Middle frontal gyrus (tissue), 1 donor: ENCODE measurements at regions not wholly inside any gene's neighbourhood (a gene's known extent, or its start where the extent isn't known, plus 50 kb on each side); places are given as distances from the start of the nearest gene placed in this dataset.
"Not testable (repeated sequence)": the region's sequence is repeated elsewhere in the genome, so short reads cannot be mapped to it uniquely, and the experiment has no call there.

Source experiments
- DNase-seq: peaks from one replicate; pipeline ENCODE4 v3.0.0-alpha.2; 2015; ENCODE audit warnings: low spot score; ENCODE audit errors: extremely low spot score

GRCh38 chr6:12544821-12545565 lies 171.6 kb upstream of the PHACTR1 start:
- DNase-seq, result no peak

- DNase-seq, result no peak
Measured at GRCh38 chr6:12545619-12546409, 170.8 kb upstream of the PHACTR1 start.

- no peak for DNase-seq
Measured at GRCh38 chr6:12546410-12547002, 170.1 kb upstream of the PHACTR1 start.

DNA sequence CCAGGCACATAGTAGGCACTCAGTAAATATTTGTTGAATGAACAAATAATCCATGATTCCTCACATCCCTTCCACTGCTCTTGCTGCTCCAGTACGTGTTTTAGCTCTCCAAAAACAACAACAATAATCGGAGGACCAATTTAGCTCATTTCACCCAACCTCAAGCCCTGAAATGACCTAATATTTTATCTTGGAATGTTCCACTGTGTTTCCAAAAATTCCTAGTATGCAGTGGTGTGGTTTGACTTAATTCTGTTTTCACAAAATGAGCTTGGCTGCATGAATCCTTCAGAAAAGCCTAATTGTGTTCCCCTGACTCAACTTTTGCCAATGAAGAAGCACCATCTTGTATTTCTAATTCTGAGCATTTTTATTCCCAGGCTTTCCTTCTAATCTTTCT lies 168.0 kb upstream of the PHACTR1 start:
- no peak for DNase-seq

DNA sequence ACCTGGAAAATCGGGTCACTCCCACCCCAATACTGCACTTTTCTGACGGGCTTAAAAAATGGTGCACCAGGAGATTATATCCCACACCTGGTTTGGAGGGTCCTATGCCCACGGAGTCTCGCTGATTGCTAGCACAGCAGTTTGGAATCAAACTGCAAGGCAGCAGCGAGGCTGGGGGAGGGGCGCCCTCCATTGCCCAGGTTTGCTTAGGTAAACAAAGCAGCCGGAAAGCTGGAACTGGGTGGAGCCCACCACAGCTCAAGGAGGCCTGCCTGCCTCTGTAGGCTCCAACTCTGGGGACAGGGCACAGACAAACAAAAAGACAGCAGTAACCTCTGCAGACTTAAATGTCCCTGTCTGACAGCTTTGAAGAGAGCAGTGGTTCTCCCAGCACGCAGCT lies 167.1 kb upstream of the PHACTR1 start:
- DNase-seq, result not testable (repeated sequence)

DNA sequence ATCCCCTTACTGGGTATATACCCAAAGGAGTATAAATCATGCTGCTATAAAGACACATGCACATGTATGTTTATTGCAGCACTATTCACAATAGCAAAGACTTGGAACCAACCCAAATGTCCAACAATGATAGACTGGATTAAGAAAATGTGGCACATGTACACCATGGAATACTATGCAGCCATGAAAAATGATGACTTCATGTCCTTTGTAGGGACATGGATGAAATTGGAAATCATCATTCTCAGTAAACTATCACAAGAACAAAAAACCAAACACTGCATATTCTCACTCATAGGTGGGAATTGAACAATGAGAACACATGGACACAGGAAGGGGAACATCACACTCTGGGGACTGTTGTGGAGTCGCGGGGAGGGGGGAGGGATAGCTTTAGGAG lies 161.7 kb upstream of the PHACTR1 start:
- not testable (repeated sequence) for DNase-seq

DNA sequence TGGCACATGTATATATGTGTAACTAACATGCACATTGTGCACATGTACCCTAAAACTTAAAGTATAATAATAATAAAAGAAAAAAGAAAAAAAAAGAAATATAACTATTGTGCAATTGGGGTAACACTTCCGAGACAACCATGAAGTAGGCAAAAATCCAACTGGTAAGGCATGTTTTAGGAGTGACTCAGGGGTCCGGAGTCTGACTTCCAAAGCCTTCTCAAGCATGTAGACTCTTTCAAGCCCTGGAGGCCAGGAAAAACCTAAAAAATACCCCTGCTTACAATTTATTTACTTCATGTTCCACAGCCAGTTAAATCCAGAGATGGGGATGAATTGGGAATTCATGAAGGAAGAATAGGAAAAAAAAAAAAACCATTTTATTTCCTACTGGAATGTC lies 161.3 kb upstream of the PHACTR1 start:
- no peak for DNase-seq

DNA sequence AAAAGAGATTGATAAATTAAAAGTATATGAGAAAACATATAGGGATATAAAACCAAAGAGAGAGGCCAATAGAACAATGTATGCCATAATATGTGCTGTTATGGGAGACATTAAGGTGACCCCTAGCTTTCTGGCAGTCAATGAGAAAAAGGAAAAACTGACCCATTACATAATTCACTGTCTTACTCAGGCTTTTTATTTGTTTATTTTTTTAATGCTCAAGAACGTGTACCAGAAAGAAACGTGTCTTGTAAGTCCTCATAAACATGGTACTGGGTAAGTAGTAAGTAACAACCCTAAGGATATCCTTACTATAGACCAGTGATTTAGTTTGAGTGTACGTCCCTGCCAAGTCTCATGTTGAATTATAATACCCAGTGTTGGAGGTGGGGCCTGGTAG lies 160.8 kb upstream of the PHACTR1 start:
- no peak for DNase-seq

- DNase-seq, result no peak
Measured at GRCh38 chr6:12557765-12558164, 158.8 kb upstream of the PHACTR1 start.

DNA sequence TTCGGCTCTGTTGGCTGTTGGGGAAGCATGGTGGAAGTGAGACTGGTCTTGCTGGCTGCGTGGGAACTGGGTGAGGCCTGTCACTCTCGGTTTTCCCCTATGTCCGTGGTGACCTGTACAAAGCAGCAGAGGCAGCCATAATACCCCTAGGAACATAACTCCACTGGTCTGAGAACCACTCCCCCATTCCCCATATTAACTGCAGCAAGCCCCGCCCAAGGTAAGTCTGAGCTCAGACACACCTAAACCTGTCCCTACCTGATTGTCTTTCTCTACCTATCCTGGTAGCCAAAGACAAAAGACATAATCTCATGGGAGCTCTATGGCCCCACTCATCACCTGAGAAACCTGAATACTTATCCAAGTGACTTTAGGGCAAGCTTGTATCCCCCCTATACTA lies 156.3 kb upstream of the PHACTR1 start:
- DNase-seq, result no peak

- no peak for DNase-seq
Measured at GRCh38 chr6:12566618-12567123, 149.9 kb upstream of the PHACTR1 start.

DNA sequence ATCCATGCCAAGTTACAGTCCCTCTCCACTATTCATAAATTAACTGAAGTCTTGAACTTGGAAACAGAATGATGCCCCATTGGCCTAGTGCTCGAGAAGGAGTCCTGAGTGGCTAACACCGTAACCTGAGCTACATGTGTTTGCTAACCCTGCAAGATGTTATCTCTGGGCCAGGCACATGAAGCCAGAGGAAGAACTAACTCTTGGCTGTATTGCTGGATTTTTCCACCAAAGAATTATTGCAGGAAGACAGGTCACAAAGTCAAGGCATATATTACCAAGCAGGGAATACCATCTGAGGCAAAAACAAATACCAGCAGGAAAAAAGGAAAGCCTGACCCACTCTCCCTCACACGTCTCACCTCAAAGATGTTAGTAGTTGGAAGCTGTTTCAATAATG lies 148.9 kb upstream of the PHACTR1 start:
- no peak for DNase-seq

DNA sequence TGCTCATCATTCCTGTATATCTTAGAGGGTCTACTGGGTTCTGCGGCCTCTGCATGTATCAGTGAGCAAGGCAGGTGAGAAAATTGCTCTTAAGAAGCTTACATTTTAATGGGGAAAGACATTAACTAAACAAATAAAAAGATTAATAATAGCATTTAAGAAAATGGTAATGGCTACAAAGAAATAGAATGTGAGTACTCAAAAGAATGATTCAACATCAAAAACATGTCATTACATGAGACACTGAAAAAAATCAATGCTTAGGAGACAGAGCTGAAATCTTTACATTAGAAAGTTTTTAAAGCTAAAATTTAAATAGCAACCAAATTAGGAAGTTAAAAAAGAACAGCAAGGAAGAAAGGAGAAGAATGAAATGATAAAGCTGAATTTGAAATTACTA lies 146.9 kb upstream of the PHACTR1 start:
- DNase-seq, result no peak

GRCh38 chr6:12570461-12571030 lies 146.0 kb upstream of the PHACTR1 start:
- no peak for DNase-seq

DNA sequence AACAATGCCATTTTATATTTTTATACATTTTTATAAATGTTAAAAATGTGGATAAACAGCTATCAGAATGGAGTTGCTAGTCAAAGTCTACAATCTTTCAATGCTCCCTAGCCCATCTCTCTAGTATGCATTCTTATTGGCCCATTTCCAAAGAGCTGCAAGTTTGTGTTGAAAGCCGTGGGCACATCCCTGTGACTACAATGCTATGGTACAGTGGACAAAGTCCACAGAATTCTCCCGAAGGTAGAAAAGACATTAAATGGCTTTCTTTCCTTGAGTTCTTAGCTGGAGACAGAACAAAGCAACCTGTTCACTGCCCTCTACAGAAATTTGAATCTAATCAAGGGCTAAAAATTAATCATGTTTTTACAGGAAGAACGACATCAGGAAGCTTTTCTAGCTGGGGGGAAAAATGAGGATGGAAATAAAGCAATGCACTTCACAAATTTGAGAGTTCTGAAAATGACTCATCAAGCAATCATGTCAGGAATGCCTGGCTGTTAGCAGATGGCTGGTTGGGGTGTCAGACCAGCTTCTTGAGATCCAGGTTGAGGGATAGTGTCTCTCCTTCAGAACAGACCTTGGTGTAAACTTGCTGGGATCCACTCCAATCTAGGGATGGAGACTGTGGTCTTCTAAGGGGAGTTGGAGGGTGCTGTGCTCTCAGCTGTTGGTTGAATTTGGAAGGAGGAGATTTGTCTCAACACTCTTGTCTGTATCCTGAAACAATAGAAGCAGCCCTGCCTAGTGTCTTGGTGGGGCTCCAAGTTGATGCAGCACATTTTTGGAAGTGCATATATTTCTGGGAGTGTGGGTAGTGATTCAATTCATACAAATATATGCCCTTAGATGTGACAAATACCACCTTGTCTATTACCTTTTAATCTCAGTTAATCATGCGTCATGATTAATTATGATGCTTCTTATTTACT lies 143.4 kb upstream of the PHACTR1 start:
- DNase-seq, result no peak

GRCh38 chr6:12575961-12576360 lies 140.6 kb upstream of the PHACTR1 start:
- no peak for DNase-seq

- no peak for DNase-seq
Measured at GRCh38 chr6:12576389-12576788, 140.2 kb upstream of the PHACTR1 start.

DNA sequence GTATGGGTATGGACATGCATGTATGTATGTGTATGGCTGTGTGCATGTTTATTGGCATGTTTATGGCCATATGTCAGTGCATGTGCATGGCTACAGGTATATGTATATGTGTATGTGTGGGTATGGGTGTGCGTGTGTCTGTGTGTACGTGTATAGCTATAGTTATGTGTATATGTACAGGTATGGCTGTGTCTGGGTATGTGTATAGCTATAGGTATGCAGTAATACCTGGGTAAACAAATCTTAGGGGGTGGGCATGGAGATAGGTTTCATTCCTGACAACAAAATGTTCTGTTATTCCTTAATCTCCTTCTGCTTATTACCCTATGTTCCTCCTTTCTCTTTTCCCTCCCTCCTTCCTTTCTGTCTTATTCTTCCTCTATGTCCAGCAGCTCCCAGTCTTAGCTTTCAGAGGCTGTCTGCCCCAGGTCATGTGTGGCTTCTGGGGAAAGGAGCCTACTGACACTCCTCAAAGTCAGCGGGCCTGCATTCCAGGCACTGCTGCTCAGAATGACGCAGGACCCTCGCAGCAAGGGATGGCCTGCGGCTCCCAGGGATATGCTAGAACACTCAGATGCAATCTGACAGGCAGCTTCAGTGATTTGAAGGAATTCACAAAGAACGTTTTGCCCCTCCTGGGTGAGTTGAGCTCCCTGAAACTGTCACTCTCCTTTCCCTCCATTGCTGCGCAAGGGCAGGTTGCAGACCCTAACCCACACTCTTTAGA lies 139.3 kb upstream of the PHACTR1 start:
- DNase-seq, result no peak

DNA sequence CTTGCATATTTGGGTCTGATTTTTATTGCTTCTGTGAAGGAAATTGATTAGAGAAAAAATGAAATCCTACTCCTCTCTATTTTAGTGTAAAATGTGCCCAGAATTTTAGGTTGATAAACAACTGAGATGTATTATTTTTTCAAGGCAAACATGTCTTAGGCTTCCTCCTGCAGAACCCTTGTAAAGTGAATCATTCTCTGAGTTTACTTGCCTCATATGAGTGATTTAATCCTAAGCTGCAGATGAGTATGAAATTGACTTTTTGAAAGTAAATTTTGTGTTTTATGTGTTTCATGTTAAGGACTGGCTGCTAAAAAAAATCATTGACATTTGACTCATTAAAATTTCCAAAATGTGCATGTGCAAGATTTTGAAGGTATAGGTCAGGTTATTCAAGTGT lies 138.5 kb upstream of the PHACTR1 start:
- DNase-seq, result no peak

- no peak for DNase-seq
Measured at GRCh38 chr6:12578751-12579150, 137.8 kb upstream of the PHACTR1 start.
